Loucy (cell line): ENCODE measurements at regions not wholly inside any gene's neighbourhood (a gene's known extent, or its start where the extent isn't known, plus 50 kb on each side); places are given as distances from the start of the nearest gene placed in this dataset.

Experiments
- H2AFZ ChIP-seq: fragments of 200-600 bp; sonication (generic); 2 replicates; pipeline ENCODE4 v1.6.0; 2016; ENCODE audit warnings: antibody characterized with exemption, mild to moderate bottlenecking, low read length, moderate library complexity
- H3F3A ChIP-seq: fragments of 200-600 bp; 2 replicates; pipeline ENCODE4 v1.6.0; 2016; ENCODE audit warnings: antibody characterized with exemption, low read depth, mild to moderate bottlenecking
- H3K27me3 ChIP-seq: fragments of 200-600 bp; sonication (generic); 2 replicates; pipeline ENCODE4 v1.6.1; 2014; ENCODE audit warnings: low read length, mild to moderate bottlenecking; ENCODE audit not compliant: insufficient read depth, poor library complexity, severe bottlenecking
- H3K36me3 ChIP-seq: fragments of 200-600 bp; sonication (generic); 2 replicates; pipeline ENCODE4 v1.6.1; 2016; ENCODE audit warnings: low read length; ENCODE audit not compliant: insufficient read depth
- H3K4me1 ChIP-seq: fragments of 200-600 bp; sonication (generic); 2 replicates; pipeline ENCODE4 v1.5.1; 2014; ENCODE audit warnings: low read length, mild to moderate bottlenecking; ENCODE audit not compliant: insufficient read depth, poor library complexity, severe bottlenecking
- H3K4me2 ChIP-seq: fragments of 200-600 bp; sonication (generic); 2 replicates; pipeline ENCODE4 v1.6.0; 2014; ENCODE audit warnings: antibody characterized with exemption, low read length, low read depth, mild to moderate bottlenecking; ENCODE audit not compliant: poor library complexity, severe bottlenecking
- H3K4me3 ChIP-seq: fragments of 200-600 bp; sonication (generic); 2 replicates; pipeline ENCODE4 v1.5.1; 2014; ENCODE audit warnings: low read length, mild to moderate bottlenecking, mixed read lengths; ENCODE audit not compliant: poor library complexity, severe bottlenecking
- H3K79me2 ChIP-seq: fragments of 200-600 bp; sonication (generic); 2 replicates; pipeline ENCODE4 v1.6.1; 2014; ENCODE audit warnings: low read length; ENCODE audit not compliant: insufficient read depth
- H3K9ac ChIP-seq: fragments of 200-600 bp; sonication (generic); 2 replicates; pipeline ENCODE4 v1.6.0; 2014; ENCODE audit warnings: mild to moderate bottlenecking, low read depth, low read length, moderate library complexity; ENCODE audit not compliant: poor library complexity, severe bottlenecking
- H3K9me2 ChIP-seq: fragments of 200-600 bp; sonication (generic); replicated peaks from 2 replicates; pipeline ENCODE4 v1.6.1; 2016; ENCODE audit warnings: low read depth, low read length, mixed read lengths
- H3K9me3 ChIP-seq: fragments of 200-600 bp; sonication (generic); 2 replicates; pipeline ENCODE4 v1.6.1; 2014; ENCODE audit warnings: mild to moderate bottlenecking, antibody characterized with exemption, low read length, low read depth; ENCODE audit not compliant: insufficient read depth
- H4K20me1 ChIP-seq: fragments of 200-600 bp; sonication (generic); 2 replicates; pipeline ENCODE4 v1.6.0; 2014; ENCODE audit warnings: antibody characterized with exemption, low read length, mild to moderate bottlenecking; ENCODE audit not compliant: insufficient read depth, poor library complexity, severe bottlenecking
- CTCF ChIP-seq: fragments of 200-600 bp; sonication (generic); conservative IDR thresholded peaks from 2 replicates; pipeline ENCODE4 v1.5.1; 2014; ENCODE audit warnings: mild to moderate bottlenecking, antibody characterized with exemption, low read length
- EZH2phosphoT487 ChIP-seq: fragments of 200-600 bp; IDR thresholded peaks from 2 replicates; pipeline ENCODE4 v1.6.1; 2018; ENCODE audit warnings: antibody characterized with exemption, mild to moderate bottlenecking, moderate library complexity, borderline replicate concordance

DNA sequence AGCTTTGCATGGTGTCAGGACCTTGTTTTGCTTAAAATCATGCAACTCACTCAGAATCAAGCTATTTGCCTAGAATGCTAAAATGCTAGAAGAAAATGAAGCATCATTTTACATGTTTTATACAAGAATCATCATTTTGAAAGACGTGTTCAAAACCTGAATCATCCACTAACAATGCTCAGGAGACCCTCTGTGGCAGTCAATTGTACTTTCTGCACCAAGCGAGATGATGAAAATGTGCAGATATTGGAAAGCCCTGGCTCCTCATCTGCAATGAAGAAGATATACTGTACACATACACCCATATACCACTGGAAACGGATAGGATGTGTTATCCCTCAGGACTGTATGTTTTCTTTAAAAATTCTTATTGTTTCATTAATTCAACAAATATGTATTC lies 92.7 kb downstream of the DYRK2 start:
- H3K4me2 ChIP-seq = no peak overlapping the region
- H3K27me3 ChIP-seq = peaks cover 6% of the 10 kb centered on the region
- no peaks in the 10 kb centered on the region for H3K36me3 ChIP-seq
- no peak overlapping the region for H3K4me3 ChIP-seq
- no peaks in the 10 kb centered on the region for H3K9me2 ChIP-seq
- H2AFZ ChIP-seq = no peak overlapping the region
- H4K20me1 ChIP-seq = no peaks in the 10 kb centered on the region
- no peaks in the 10 kb centered on the region for H3K9me3 ChIP-seq
- TF ChIP-seq EZH2phosphoT487 (no peak), CTCF (no peak)
- H3F3A ChIP-seq = no peaks in the 10 kb centered on the region
- H3K79me2 ChIP-seq = no peaks in the 10 kb centered on the region
- H3K4me1 ChIP-seq = no peaks in the 10 kb centered on the region
- no peak overlapping the region for H3K9ac ChIP-seq

- Histone ChIP-seq H3K4me2 (no peak overlapping the region), H3K4me3 (no peak overlapping the region), H3K4me1 (no peaks in the 10 kb centered on the region), H3K9me2 (no peaks in the 10 kb centered on the region), H3K9ac (no peak overlapping the region), H3K9me3 (no peaks in the 10 kb centered on the region), H3K36me3 (no peaks in the 10 kb centered on the region), H3K27me3 (peaks cover 6% of the 10 kb centered on the region), H4K20me1 (no peaks in the 10 kb centered on the region), H3F3A (no peaks in the 10 kb centered on the region), H3K79me2 (no peaks in the 10 kb centered on the region), H2AFZ (no peak overlapping the region)
- no peak for TF ChIP-seq CTCF
- no peak for TF ChIP-seq EZH2phosphoT487
These were observed 93.9 kb downstream of the DYRK2 start for GRCh38 chr12:67742461-67742860.

DNA sequence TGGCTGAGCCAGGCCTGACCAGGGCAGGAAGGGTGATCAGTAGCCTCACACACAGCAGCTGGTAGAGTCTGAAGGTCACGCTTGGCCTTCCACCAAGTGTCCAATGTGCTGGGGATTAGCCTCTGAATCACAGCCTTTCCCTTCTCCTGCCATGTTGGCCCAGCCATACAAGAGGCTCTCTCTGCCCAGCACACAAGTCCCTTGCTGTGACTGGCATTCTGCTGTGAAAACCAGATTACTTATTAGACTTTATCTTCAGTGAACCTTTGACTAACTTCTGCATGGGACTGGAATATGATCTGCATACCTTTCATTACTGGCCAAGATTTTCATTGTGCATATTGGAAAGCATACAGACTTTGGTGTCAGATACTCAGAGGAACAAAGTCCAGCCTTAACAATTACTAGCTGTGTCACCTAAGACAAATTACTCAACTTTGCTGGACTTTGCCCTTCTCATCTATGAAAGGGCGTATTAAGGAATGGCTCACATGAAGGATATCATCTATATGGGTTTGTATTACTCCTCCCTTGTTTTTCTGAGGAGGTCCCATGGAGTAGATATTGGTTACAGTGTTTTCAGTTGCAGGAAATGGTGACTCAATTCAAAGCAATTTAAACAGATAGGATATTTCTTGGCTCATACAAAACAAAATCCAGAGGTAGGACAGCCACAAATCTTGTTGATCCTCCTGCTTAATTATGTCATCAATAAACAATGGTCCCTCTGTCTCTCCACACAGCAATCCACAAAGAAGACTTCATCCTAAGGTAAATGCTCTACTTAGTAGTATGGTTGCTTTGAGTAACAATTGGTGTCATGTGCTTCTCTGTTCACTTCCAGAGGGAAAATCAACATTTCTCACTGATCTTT lies 99.6 kb downstream of the DYRK2 start:
- 0 out of 2 replicates have a peak, but pooled peaks cover 5% of the 10 kb centered on the region for H3K9me2 ChIP-seq
- no peaks in the 10 kb centered on the region for H3K36me3 ChIP-seq
- TF ChIP-seq CTCF (no peak), EZH2phosphoT487 (no peak)
- H3K9ac ChIP-seq = no peak overlapping the region
- no peaks in the 10 kb centered on the region for H3F3A ChIP-seq
- no peak overlapping the region for H3K4me2 ChIP-seq
- H3K9me3 ChIP-seq = no peaks in the 10 kb centered on the region
- H2AFZ ChIP-seq = no peak overlapping the region
- no peaks in the 10 kb centered on the region for H3K4me1 ChIP-seq
- H3K79me2 ChIP-seq = no peaks in the 10 kb centered on the region
- no peaks in the 10 kb centered on the region for H4K20me1 ChIP-seq
- peaks cover 6% of the 10 kb centered on the region for H3K27me3 ChIP-seq
- H3K4me3 ChIP-seq = no peak overlapping the region
